GM20431 (cell line): ENCODE measurements at regions not wholly inside any gene's neighbourhood (a gene's known extent, or its start where the extent isn't known, plus 50 kb on each side); places are given as distances from the start of the nearest gene placed in this dataset.
"Not testable (repeated sequence)": the region's sequence is repeated elsewhere in the genome, so short reads cannot be mapped to it uniquely, and the experiment has no call there.

Experiments used
- in situ Hi-C: fragments of 300-500 bp; cut with MseI, MboI; formaldehyde crosslinking; loops from one replicate; pipeline ENCODE4 v1.15.0; 2020; ENCODE audit warnings: low sequenced_read_pairs; ENCODE audit not compliant: unreplicated experiment

DNA sequence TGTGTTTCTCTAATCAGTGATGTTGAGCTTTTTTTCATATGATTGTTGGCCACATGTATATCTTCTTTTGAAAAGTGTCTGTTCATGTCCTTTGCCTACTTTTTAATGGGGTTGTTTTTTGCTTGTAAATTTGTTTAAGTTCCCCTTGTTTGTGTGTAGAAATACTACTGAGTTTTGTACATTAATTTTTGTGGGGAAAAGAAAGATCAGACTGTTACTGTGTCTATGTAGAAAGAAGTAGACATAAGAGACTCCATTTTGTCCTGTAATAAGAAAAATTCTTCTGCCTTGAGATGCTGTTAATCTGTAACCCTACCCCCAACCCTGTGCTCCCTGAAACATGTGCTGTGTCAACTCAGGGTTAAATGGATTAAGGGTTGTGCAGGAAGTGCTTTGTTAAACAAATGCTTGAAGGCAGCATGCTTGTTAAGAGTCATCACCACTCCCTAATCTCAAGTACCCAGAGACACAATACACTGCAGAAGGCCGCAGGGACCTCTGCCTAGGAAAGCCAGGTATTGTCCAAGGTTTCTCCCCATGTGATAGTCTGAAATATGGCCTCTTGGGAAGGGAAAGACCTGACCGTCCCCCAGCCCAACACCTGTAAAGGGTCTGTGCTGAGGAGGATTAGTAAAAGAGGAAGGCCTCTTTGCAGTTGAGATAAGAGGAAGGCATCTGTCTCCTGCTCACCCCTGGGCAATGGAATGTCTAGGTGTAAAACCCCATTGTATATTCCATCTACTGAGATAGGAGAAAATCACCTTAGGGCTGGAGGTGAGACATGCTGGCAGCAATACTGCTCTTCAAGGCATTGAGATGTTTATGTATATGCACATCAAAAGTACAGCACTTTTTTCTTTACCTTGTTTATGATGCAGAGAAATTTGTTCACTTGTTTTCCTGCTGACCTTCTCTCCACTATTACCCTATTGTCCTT, 196.4 kb downstream of the JRKL start:
- in situ Hi-C loops: not testable (repeated sequence)

DNA sequence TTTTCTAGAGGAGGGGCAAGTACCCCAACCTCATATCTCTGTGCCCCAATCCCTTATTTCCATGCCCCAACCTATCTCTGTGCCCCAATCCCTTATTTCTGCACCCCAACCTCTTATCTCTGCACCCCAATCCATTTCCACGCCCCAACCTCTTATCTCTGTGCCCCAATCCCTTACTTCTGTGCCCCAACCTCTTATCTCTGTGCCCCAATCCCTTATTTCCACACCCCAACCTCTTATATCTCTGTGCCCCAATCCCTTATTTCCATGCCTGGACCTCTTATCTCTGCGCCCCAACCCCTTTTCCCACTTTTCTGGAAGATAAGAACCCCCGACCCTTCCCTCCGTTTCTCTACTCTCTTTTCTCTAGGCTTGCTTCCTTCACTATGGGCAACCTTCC, 199.0 kb downstream of the JRKL start:
- in situ Hi-C loops: not testable (repeated sequence)

DNA sequence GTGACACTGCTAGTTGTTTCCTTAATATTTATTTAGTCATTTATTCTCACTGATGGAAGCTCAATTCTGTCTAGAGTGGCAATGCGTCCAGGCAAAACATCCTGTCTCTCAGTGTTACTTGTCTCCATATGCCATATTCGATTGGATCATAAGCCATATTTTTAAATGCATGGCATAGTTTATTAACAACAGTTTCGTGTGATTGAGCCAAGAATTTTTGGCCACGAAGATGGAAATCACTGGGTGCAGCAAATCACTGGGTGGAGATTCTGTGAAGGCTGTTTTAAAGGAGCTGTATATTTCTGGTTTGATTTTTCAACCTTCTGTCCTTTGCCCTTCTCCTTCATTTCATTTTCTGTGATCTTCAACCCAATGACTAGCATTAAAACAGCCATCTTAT, 205.2 kb downstream of the JRKL start:
- in situ Hi-C loops: no loop called here

DNA sequence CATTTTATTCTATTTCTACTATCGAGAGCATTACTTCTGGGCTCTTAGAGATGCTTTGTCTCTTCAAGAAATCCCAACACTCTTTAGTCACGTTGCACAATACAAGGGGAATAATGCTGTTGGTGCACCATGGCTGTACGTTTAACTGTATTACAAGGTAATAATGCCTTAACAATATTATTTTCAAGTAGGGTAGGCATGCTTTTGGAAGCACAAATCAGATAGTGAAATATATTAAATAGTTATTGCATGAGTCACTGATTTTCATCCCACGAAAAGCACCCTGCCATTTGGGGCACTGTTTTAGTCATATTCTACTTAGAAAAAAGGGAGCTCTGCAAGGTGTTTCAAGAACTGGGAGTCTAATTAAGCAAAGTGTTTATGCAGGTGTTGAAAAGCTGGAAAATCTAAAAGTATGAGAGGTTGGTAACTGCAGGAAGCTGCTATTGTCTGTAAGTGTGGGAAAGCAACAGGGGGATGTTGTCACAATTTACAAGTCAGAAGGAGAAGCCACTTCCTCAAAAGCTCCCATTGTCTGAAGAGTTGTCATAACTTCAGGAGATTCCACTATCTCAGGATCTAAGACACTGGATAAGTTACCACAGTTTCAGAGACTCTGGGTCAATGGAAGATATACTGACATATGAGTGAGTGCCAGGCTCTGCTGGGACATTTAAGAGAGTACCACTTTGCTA, 218.2 kb downstream of the JRKL start:
- in situ Hi-C loops: no loop called here

DNA sequence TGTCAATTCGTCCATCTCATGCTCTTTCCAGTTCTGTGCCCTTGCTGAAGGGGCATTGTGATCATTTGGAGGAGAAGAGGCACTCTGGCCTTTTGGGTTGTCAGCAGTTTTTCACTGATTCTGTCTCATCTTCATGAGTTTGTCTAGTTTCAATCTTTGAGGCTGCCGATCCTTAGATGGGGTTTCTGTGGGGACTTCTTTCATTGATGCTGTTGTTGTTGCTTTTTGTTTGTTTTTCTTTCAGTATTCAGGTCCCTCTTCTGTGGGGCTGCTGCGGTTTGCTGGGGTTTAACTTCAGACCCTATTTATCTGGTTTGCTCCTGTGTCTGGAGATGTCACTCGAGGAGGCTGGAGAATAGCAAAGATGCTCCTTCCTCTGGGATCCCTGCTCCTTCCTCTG, 224.3 kb downstream of the JRKL start:
- in situ Hi-C loops: no loop called here

DNA sequence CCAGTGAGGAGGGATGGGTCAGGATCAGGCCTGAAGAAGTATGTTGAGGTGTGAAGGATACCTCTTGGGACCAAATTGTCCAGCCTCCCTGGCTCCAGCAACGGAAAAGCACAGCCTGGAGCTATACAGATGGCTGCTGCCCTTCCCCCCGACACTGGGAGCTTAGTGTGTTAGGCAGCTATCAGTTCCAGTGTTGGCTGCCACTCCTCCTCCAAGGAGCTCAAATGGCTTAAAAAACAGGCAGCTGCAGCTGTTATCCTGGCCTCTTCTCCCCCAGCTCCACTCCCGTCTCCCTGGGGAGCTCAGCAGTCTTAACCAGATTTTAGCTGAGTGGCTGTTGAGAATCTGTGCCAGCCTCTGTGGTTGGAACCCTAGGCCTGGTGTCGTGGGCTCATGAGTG, 225.0 kb downstream of the JRKL start:
- in situ Hi-C loops: no loop called here

DNA sequence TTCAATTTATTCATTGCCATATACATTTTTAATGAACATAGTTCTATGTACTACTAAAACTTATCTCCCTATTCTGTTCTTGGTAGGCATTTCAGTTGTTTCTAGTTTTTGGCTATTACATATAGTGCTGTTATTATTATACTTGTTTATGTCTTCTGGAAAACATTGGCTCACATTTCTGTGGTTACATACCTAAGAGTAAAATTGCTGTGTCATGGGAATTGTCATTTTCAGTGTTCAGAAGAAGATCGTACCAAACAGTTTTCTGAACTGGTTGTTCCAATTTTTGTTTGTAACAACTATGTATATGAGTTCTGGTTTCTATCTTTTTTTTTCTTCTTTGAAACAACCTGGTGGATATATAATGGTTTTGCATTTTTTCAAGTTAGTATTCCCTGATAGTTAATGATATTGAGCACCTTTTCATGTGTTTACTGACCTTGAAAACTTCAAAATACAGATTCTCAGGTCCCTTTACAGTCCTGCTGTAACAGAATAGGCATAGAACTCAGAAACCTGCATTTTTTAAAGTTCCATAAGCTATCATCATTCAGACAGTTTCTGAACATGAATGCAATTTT, 230.7 kb downstream of the JRKL start:
- in situ Hi-C loops: no loop called here

DNA sequence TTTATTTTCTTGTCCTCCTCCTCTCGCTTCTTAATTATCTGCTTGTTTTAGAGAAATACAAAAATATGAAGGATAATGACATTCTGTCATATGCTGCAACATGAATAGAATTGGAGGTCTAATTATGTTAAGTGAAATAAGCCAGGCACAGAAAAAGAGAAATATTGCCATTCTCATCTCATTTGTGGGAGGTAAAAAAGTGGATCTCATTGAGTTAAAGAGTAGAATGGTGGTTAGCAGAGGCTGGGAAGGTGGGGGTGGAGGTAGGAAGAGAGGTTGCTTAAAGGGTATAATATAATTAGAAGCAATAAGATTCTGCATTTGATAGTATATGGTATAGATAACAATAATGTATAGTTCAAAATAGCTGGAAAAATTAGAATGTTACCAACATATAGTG, 231.3 kb downstream of the JRKL start:
- in situ Hi-C loops: no loop called here

DNA sequence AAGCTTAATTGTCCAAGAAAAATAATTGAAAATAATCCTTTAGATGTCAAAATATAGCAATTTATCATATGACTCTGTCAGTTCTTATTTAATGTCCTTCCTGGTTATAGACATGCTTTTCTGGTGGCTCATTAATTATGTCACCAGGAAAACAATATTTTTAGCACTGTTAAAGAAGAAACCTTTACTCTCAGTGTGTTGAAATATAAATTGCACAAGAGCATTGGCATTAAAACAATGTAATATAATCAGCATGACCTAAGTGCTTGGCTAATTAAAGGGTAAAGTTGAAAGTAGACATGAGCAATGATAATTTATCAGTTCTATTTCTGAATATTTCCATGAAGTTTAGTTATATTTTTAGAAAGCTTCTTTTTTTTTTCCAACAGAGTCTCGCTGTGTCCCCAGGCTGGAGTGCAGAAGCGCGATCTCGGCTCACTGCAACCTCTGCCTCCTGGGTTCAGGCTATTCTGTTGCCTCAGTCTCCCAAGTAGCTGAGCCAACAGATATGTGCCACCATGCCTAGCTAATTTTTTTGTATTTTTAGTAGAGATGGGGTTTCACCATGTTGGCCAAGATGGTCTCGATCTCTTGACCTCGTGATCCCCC, 232.3 kb downstream of the JRKL start:
- in situ Hi-C loops: no loop called here

DNA sequence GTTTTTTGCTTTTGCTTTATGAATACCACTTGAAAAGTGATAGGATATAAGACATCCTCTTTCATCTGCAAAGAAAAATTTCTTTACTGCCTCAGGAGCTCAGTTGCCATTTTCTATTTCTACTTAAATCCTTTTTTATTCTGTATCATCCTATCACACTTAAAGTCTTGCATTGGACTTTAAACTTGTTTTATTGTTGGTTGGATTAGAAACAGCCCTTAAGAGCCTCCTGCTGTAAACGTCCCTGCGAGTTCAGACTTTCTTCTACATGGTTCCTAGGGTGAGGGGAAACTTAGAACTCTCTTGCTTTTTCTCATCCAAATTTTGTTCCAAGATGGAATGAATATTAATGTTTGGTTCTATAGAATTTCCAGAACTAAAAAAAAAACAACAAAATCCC, 234.3 kb downstream of the JRKL start:
- in situ Hi-C loops: no loop called here

DNA sequence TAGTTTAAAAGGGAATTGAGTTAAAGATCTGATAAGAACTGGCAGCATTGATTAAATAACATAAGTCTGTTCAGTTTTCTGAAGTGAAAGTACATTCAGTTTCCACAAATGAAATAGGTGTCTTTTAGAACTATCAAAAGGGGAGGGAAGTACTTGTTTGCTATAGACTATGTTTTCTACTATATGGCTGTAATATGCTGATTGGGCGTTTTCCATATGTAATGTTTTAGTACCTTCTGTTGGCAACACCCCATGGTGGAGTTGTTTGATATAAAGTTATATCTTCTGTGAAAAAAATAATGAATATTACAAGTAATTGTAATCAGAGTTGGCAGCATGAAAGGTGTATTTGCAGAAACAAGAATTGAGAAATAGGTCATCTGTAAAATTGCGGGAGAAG, 237.6 kb downstream of the JRKL start:
- in situ Hi-C loops: no loop called here

DNA sequence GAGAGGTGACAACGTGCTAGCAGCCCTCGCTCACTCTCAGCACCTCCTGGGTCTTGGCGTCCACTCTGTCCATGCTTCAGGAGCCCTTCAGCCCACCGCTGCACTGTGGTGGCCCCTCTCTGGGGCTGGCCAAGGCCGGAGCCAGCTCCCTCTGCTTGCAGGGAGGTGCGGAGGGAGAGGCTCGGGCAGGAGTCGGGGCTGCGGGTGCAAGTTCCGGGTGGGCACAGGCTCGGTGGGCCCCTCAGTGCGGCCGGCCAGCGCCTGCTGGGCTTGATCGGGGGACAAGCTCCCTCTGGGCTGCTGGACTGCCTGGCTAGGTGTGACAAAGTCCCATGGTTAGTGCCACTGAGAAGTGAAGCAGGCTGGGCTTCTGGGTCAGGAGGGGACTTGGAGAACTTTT, 245.8 kb downstream of the JRKL start:
- in situ Hi-C loops: no loop called here

DNA sequence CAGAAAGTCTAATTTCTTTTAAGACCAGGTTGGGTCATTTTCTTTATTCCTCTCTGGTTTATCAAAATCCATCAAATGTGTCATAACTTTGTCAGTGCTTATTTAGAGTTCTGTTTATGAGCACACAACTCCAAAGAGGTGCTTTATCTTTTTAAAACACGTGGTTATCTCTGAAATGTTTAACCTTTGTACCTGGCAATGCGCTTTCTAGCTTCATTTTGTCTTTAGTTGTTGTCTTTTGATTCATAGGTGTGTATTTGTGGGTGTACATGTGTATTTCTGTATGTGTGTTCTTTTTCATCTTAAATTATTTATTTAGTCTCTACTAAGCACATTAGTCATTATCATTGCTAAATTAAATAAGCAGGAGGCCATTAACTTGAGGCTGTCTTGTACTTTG, 251.4 kb downstream of the JRKL start:
- in situ Hi-C loops: no loop called here

DNA sequence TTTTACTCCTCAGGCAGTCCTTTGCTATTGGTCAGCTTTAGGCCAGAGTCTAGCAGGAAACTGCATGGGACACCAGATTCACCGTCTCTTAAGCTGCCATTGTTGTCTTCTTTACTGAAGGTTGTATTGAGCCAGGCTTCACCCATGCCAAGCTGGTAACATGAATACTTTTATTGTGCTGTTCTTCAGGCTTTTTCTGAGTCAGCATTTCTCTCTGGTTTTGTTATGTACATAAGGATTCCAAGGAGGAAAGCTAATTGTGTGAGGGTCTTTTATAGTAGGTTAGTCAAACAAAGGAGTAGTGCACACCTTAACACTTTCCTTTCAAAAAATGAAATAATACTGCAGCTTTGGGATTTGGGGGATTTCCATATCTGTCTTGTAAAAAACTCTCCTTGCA, 252.8 kb downstream of the JRKL start:
- in situ Hi-C loops: no loop called here

DNA sequence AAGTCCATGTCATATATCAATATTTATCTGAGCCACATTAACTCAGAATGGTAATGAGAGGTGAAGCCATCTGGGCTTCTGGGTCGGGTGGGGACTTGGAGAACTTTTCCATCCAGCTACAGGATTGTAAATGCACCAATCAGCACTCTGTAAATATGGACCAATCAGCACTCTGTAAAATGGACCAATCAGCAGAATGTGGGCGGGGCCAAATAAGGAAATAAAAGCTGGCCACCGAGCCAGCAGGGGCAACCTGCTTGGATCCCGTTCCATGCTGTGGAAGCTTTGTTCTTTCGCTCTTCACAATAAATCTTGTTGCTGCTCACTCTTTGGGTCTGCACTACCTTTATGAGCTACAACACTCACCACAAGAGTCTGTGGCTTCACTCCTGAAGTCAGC, 253.4 kb downstream of the JRKL start:
- in situ Hi-C loops: no loop called here

DNA sequence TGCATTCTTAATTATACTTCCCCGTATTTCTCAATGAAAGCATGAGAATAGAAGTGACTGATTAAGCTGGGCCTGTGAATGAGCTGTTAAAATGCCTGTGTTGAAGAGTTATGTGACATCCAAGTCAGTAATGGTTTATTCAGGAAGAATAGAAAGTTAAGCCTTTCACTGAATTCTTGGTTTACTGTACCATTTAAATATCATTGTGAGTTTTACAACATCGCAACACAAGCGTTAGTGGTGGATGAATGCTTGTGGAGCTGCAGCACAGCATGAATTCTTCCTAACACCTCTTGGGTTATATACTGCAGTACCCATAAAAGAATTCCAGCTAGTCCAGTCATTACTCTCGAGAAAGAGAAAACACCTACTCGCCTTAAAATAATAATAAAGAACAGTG, 257.8 kb downstream of the JRKL start:
- in situ Hi-C loops: no loop called here

DNA sequence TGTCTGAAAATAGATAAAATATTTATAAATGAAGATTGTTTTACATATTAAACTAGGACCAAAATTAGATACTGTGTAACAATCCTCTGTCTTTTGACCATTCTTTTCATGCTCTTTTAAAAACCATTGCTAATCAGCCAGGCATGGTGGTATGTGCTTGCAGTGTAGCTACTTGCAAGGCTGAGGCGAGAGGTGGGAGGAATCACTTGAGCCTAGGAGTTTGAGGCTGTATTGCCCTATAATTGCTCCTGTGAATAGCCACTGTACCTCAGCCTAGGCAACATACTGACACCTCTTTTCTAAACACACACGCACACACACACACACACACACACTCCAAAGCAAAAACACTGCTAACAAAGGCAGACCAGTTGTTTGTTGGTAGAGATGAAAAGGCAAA, 259.2 kb downstream of the JRKL start:
- in situ Hi-C loops: no loop called here

DNA sequence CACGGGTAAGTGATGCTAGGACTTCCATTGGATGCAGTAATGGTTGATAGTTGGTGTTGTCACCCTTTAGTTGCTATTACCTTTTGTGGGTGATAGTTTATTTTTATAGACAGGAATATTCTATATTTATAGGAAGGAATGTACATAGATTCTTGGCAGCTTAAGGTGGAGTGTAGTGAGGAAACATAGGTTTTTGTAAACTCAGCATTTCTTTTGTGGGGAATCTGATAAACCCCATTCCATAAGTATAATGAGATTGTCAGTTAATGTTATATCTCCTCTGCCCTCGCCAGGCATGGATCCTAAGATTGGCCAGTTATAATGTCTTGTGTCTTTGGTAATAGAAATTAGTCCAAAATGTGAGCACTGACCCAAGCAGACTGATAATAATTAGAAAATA, 262.7 kb downstream of the JRKL start:
- in situ Hi-C loops: no loop called here

DNA sequence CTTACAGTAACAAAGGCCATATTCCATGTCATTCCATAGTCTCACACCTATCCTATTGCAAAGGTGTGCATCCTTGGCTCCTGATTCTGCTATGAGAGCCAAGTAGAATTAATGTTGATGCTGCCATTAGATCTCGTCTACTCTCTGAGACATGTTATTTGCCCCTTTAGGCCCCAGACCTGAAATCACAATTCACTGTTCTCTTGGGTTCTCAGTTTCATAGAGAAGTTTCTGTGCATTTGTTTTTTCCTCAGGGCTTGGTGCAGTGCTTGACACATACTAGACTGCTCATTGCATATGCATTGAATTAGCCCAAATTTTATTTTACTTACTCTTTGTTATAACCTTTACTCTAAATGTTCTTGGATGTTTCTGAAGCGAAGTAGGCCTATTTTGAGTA, 265.7 kb downstream of the JRKL start:
- in situ Hi-C loops: no loop called here

DNA sequence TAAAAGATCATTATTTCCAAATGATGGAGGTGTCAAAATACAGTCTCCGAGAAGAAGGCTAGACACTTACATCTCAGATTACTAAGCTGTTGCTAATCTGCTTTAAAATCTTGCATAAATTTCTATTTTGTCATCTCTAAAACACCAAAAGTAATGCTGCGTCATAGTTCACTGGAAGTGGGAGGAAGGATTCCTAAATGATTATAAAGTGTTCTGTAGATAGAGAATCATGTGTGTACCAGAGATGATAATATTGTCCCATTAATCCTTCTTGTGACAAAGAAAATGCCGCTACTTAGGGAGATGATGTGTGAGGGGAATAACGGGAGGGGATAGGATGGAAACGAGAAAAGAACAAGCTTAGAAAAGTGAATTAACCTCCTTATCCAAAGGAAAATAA, 268.6 kb downstream of the JRKL start:
- in situ Hi-C loops: no loop called here

DNA sequence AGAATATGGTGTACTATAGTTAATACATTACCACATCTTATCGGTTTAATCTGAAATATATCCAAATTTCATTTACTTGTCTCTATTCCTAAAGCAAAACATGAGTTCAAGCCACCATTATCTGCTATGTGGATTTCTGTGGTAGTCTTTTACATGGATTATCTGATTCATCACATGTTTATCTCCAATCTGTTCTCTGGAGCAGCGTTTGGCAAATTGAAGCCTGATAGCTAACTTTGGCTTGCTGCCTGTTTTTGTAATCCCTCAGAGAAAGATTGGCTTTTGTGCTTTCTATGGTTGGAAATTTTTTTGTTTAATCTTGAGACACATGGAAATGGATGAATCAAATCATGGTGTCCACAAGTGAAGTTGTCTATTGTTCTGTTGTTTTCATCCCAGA, 274.3 kb downstream of the JRKL start:
- in situ Hi-C loops: no loop called here
